ENCODE measurements at regions not wholly inside any gene's neighbourhood (a gene's known extent, or its start where the extent isn't known, plus 50 kb on each side); places are given as distances from the start of the nearest gene placed in this dataset.
A peak's percentile ranks its signal among the peaks of the same experiment; 100 is the strongest.

DNA sequence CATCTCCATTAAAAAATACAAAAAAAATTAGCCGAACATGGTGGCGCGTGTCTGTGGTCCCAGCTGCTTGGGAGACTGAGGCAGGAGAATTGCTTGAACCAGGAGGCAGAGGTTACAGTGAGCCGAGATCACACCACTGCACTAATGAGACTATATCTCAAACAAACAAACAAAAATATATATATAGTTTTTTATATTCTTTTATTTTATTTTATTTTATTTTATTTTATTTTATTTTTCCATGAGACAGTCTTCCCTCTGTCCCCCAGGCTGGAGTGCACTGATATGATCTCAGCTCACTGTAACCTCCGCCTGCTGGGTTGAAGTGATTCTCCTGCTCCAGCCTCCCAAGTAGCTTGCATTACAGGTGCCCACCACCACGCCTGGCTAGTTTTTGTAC is 79.5 kb downstream of the IRF2BPL start:
- DNase-seq = no peak

DNA sequence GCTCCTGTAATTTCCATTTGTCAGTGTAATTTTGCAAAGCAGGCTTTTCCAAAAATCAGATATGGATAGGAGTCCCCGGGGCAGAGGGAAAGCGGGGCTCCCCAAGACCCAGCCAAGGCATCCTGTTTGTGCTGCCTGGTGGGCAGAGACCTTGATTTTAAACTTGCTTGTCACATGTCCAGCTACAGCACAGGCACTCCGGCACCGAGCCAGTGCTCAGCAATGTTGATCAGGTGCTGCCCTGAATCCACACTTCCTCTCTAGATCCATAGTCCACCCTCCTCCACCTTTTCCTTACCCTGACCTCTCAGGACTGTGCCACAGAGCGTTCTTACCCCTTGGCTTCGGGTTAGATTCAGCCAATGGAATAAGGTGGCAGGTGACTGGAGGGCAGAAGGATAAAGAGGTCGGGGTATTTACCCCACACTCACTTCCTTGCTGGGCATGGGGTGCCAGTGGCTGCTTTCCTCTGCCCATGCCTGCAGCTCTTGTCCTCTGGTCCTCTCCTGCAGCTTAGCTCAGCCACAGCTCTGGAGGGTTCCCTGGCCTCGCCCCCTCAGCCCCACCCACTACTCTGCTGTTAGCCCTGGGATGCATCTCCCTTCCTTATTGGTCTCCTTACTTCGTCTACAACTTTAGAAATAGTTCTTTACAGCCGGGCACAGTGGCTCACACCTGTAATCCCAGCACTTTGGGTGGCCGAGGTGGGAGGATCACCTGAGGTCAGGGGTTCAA is 80.1 kb downstream of the IRF2BPL start:
- no peak for DNase-seq

DNA sequence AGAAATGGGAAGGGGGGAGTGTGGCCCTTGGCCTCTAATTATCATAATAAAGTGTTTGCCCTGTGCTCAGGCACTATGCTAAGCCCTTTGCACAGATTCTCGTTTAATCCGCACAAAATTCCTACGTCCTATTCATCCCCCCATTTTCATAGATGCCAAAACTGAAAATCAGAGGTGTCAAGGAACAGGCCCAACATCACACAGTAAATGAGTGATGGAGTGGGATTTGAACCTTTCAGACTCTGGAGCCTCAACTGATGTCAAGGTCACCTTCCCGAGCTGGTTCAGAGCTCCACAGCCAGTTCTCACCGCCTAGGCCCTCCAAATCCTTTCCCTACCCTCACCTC is 80.7 kb downstream of the IRF2BPL start:
- DNase-seq = no peak

DNA sequence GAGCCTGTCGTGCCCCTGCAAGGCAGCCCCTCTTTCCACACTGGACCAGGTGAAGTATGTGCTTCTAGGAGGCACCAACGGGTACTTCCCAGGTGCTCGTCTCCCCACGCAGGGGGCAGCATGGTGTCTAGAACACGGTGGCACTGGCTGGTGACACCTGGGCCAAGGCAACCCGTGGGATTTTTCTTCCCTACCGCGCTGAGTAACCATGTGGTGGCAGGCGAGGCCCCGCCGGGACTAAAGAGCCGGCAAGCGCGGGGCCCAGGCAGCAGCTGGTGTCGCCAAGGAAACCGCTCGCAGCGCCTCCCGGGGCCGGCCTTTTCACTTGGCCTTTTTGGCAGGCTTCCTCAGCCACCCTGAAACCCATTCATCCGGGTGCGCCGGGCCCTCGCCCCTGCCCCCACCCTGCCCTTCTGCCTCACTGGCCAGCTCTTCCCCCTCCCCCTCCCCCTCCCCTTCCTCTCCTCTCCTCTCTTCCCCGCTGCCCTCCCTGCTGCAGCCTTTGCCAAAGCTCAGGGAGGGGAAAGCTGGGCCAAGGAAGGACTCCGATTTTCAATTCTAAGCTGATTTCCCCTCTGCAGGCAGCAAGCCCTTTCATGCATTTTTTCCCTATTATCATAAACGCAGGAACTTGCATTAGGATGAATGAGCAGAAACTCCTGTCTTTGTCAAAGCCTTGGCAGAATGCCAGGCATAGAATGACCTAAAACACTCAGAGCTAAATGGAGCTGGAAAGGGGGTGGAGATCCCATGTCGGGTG is 81.2 kb downstream of the IRF2BPL start:
- DNase-seq = peak; percentile 89

DNA sequence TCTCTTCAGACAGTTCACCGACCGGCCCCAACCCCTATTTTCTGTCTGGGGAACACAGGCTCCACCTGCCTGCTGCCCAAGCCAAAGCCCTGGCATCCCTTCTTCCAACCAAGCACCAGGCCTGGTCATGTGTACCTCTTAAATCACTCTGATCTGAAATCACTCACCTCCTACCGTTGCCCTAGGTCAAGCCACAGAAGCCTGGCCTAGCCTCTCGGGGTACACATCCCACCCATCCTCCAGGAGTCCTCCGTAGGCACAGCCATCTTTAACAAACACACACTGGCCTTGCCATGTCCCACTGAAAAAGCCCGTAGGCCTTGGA is 81.8 kb downstream of the IRF2BPL start:
- no peak for DNase-seq

DNA sequence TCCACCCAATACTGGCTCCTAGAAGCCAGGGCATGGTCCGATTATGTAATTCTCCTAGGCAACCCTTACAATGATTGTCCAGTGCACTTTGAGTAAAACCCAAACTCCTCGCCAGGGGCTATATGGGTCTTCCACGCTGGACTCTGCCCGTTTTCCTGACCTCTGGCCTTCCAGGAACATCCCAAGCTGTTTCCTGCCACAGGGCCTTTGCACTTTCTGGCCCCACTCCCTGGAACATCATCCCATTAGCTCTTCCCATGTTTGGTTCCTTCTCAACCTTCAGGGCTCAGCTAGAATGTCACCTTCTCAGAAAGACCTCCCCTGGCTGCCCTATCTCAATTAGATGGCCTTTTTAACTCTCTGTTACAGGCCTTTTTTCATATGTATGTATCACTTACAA is 85.4 kb downstream of the IRF2BPL start:
- no peak for DNase-seq

DNA sequence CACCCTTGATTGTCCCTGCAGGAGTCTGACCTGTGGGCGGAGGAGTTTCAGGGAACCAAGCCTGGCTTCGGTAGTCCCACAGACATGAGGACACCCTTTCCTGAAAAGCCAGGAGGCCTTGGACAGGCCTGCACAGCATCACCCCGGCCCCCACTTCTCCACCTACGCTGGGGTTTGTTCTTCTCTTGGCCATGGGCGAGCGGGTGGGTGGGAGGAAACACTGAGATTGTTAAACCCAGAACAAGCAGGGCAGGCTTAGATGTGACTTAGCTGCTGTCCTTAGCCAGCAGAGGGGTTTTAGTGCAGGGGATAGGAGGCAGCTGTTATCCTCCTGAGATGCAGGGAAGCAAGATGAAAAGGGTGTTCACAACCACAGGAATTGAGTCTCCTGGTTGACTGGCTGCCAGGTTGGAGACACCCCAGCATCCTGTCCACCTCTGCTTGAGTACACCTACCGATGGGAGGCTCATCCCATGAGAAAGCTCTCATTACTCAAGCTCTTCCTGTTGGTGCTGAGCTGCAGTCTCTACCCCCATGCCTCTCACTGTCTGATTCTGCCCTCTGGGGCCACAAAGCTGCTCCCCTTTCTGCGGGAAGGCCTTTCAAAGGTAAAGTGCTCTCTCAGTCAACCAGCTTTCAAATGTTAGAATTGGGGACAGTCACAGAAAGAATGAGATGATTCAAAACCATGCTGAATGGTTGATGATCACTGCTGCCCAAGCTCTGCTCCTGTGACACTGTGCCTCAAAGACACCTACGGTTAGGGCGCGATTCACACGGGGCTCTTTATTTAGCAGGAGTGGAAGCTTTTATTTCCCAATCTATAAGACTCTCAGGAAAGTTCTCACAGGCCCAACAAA is 86.3 kb downstream of the IRF2BPL start:
- DNase-seq = no peak

DNA sequence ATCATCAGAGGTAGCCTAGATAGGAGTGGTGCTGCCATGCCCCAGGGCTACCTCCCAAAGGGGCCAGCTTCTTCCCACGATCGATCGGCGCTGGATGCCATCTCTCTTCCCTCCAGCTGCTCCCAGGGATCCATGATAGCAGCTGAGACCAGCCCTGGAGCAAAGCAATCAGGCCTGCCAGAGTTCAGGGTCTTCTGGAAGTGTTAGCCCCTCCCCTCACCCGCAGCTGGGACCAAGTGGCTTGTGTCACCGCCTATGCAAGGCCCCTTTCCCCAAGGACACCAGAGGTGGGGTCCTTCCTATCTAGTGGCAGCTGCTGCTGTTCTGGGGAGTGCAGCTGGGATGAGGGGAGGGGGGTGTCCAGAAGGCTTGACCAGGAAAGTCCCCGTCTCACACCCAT is 87.0 kb downstream of the IRF2BPL start:
- no peak for DNase-seq

DNA sequence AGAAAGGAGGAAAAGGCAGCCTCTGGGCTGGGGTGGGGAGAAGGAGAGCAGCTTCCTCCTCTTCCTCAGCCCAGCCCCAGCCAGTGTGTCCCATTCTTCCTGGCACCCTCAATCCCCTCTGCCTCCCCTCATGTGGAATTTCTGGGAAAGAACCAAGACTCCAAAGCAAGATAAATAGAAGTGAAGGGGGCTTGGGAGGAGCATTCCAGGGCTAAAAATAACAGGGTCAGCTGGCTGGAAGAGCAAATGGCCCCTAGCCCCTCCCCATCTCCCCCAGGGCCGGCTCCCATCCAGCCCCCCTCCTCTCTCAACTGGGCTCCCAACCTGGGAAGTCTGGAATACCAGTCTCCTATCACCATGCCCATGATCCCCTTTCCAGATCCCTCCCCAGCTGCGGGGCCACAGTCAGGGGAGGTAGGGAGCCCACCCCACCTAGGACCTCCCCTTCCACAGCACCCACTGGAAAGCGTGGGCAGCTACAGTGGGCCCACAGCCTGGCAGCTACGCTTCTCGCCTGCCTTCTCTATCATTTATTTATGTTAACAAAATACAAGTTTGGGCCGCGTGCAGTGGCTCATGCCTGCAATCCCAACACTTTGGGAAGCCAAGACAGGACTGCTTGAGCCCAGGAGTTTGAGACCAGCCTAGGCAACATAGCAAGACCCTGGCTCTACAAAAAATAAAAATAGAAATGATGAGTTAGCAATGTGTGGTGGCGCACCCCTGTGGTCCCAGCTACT is 88.3 kb downstream of the IRF2BPL start:
- DNase-seq = no peak

DNA sequence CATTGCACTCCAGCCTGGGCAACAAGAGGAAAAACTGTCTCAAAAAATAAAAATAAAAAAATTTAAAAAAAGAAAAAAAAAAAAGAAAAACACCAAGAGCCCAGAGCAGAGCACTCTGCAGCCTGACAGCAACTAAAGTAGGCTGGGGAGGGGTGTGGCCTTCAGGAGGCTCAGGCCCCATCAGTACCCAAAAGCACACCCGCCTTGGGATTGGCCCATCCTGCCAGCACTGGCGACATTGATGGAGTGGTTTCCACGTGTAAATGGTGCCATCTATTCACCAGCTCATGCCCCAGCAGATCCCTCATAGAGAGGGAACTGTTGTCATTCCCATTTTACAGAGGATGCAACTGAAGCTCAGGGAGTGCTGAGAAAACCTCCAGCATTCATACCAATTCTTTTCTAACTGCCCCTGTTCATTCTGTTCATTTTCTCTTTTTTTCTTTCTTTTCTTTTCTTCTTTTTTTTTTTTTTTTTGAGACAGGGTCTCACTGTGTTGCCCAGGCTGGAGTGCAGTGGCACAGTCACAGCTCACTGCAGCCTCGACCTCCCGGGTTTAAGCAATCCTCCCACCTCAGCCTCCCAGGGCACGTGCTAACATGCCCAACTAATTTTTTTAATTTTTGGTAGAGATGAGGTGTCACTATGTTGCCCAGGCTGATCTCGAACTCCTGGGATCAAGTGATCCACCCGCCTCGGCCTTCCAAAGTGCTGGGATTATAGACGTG is 89.3 kb downstream of the IRF2BPL start:
- no peak for DNase-seq

DNA sequence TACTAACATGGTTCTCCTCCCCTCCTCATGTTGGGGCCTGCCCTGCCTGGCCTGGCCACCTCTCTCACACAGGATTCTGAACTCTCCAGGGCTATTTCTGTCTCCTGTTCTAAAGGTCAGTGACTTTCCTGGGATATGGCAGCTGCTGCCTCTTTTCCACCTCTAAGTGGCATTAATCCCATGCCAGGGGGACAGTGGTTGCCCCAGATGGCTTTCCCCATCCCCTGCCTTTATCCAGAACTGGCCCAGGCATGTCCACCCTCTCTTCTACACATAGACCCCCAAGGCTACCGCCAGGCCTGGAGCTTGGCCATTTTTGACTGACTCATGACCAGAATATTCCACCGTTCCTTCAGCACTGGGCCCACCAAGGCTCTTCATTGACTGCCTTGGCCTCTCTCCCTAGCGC is 90.4 kb downstream of the IRF2BPL start:
- no peak for DNase-seq

DNA sequence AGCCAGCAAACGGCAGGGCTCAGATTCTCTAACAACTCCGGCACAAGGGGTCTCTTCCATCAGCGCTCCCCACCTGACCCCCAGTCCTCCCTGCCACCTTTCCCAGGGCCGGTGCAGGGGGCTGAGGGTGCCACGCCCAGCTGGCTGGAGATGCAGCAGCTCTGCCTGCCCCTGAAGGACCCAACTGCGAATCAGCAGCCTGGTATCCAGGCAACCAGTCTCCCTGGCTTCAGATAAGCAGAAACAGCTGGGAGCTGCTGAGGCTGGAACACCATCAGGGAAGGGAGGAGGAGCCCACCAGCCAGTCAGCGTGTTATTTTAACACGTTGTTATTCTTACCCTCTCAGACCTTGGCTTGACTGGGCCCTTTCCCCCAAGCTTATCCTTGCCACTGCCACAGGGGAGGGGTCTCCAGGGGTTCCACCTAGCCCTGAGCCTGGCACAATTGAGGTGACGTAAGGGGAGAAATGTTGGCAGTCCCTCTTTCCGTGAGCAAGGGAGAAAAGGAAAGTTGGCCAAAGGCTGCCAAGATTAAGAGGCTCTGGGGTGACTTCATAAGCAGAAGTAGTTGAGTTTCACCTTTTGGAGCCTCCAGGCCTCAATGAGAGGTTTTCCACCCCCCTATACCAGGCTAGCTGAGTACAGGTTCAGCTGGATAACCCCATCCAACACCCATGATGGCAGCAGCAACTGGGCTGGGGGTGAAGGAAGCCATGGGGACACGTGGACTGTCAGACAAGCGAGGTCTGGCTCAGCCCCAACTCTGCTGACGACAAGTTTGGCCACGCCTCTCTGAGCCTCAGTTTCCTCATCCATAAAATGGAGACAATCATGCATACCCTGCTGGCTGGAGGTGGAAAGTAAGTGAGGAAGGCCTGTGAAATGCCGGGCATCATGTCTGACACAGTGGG is 91.1 kb downstream of the IRF2BPL start:
- DNase-seq = peak; percentile 95

DNA sequence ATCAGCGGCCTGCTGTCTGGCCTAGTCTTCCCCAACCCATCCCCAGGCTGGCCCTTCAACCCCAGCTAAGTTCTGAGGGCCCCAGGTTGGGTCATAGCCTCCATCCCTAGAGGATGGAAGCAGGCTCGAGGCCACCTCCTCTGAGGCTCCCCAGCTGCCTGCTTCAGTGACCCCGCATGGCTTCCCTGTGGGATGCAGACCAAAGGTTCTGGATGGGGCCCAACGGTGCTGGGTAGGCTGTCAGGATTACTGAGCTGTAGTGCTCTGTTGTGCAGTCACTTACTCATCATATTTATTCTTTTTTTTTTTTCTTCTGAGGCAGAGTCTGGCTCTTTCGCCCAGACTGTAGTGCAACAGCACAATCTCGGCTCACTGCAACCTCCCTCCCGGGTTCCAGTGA is 92.0 kb downstream of the IRF2BPL start:
- DNase-seq = no peak

DNA sequence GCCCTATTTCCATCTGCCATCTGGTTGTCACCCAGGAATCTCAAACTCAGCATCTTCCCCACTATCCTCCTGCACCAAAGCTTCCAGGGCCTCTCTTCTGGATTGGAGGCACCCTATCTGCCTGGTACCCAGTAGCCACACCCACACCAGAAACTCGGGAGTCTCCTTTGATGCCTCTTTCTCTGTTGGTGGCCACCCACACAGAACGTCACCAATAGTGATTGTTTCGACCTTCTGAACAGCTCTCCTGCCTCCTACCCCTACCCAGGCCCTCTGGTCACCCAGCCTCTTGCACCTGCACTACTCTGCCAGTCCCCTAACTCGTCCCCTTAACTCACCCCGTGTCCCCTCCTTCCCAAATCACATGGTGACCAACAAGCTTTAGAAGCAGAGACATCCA is 95.0 kb downstream of the IRF2BPL start:
- DNase-seq = no peak

DNA sequence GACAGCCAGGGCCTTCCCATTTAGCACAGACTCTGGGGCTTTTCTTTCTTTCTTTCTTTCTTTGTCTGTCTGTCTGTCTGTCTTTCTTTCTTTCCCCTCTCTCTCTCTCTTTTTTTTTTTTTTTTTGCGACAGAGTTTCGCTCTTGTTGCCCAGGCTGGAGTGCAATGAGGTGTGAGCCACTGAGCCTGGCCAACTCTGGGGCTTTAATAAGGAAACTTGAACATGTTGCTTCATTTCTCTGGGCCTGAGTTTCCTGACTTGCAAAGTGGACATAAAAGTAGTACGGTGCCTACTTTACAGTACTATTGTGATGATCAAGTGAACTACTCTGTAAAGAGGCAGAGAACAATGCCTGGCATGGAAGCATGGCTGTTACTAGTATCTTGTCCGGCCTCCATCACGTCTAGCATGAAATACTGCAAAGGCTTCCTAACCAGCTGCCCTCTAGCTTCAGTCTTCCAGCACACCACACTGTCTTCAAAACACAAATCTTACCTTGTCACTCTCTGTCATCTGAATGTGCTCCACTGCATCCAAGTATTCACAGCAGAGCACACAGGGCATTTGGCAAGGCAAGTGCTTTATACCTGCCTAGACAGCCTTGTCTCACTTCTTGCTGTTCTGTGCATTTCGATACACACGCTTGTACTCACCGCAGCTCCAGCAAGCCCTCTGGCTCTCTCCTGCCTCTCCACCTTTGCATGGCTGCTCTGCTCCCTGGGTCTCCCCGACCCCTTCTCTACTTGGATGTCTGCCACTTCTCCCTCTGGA is 96.7 kb downstream of the IRF2BPL start:
- no peak for DNase-seq

DNA sequence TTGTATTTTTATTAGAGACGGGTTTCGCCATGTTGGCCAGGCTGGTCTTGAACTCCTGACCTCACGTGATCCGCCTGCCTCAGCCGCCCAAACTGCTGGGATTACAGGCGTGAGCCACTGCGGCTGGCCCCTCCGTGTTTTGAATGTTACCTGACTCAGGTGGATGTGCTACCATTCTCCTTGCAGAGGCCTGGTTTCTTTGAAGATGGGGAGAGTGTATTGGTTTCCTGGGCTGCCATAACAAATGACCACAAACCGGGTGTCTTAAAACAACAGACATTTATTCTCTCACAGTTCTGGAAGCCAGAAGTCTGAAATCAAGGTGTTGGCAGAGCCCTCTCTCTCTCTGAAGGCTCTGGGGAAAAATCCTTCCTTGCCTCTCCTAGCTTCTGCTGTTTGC is 98.0 kb downstream of the IRF2BPL start:
- no peak for DNase-seq

DNA sequence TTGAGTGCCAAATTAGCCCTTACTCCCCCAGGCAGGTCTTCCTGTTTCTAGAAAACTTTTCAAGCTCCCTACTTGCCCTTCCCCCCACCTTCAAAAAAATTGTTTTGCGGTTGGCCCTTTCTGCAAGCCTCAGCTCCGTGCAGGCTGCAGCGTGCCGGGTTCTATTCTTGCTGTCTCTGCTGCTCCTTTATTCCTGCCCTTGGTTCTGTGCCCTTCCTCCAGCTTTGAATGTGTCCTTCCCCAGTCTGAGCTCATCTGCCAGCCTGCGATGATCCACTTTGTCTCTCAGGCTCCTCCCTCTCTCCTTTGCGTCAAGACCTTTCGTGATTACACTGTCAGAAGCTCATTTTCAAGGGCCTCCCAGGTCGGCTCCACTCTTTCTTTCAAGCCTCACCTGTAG is 98.6 kb downstream of the IRF2BPL start:
- DNase-seq = no peak

DNA sequence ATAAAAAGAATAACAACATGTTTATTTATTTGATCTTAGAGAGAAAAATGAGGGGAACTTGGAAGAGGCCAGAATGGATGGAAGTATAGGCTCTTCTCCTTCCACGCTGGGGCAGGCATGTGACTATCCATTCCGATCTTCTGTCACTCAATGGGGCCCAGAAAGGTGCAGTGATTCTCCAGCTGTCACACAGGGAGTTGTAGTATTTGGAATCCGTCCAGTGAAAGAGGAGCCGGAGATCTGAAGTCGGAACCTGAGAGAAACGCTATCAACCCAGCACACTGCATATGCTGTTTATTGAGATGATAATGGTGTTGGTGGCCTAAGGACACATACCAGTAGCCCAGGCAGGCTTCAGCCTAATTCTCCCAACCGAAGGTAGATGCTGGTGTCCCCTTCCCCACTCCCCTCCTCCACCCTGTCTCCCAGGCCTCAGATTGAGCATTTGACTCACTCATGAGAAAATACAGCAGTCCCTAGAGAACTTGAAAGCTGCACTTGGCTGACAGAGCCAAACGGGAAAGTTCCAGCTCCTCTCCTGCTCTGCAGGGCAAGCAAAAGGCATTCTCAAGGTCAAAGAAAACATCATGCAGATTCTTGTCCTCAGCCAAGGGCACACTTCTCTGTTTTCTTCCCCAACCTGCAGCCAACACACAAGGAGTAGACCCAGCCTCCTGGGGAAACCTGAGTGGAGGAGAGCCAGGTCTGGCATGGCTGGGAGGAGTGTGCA is 100.4 kb downstream of the IRF2BPL start:
- no peak for DNase-seq

DNA sequence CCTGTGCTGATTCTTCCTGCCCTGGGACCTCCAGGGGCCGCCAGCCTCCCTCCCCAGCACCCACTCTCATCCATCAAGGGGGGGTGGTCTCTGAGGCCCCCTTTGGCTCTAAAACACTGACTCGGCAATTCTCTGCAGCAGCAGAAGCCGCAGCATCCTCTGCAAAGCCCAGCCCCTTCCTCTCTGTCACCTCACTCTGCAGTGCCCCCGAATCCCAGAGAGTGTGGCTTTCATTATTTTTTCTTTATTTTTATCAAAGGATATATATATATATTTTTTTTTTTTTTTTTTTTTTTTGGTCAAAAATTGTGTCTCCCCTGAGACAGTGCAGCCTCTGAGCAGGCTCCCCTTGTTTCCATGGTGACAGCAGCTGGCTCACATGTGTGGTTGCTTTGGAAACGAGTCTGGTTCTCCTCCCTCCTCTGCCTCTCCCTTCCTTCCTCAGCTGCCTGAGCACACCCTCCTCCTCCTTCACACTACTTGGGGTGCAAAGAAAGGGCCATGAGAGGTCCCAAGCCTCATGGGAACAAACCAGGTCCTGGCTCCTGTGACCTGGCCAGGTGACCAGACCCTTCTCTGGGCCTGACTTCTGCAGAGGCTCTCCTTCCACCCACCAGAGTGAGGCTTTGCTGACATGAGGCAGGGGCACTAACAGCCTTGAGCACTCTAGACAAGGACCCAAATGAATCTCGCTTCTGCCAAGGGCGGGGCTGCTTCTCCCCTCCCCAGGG is 100.5 kb downstream of the LRRC74A start:
- DNase-seq = peak; percentile 94
